Endothelial cell (in vitro differentiated cells): ENCODE measurements at regions not wholly inside any gene's neighbourhood (a gene's known extent, or its start where the extent isn't known, plus 50 kb on each side); places are given as distances from the start of the nearest gene placed in this dataset.
"Not testable (repeated sequence)": the region's sequence is repeated elsewhere in the genome, so short reads cannot be mapped to it uniquely, and the experiment has no call there.

Experiments used
- DNase-seq: peaks from one replicate; pipeline ENCODE4 v3.0.0; 2021; ENCODE audit warnings: low spot score
- H3K27ac Mint-ChIP-seq: one replicate; pipeline ENCODE4 v1.8.0; 2021; ENCODE audit warnings: mixed read lengths, inconsistent platforms; ENCODE audit not compliant: unreplicated experiment
- H3K27me3 Mint-ChIP-seq: one replicate; pipeline ENCODE4 v1.8.0; 2021; ENCODE audit warnings: mild to moderate bottlenecking, moderate library complexity, mixed read lengths, inconsistent platforms; ENCODE audit not compliant: unreplicated experiment
- H3K36me3 Mint-ChIP-seq: one replicate; pipeline ENCODE4 v1.8.0; 2021; ENCODE audit warnings: mild to moderate bottlenecking, low read depth, mixed read lengths, inconsistent platforms; ENCODE audit not compliant: unreplicated experiment
- H3K4me1 Mint-ChIP-seq: one replicate; pipeline ENCODE4 v1.8.0; 2021; ENCODE audit warnings: mild to moderate bottlenecking, mixed read lengths, inconsistent platforms; ENCODE audit not compliant: unreplicated experiment
- H3K4me3 Mint-ChIP-seq: one replicate; pipeline ENCODE4 v1.8.0; 2021; ENCODE audit warnings: mild to moderate bottlenecking, mixed read lengths, inconsistent platforms; ENCODE audit not compliant: unreplicated experiment
- H3K9me3 Mint-ChIP-seq: one replicate; pipeline ENCODE4 v1.8.0; 2021; ENCODE audit warnings: mixed read lengths, inconsistent platforms; ENCODE audit not compliant: unreplicated experiment
- CTCF ChIP-seq: fragments of 200-600 bp; sonication (generic); IDR thresholded peaks from one replicate; pipeline ENCODE4 v1.5.0; 2021; ENCODE audit warnings: antibody characterized with exemption; ENCODE audit not compliant: unreplicated experiment

GRCh38 chr12:100061814-100062213 lies 77.1 kb upstream of the ANKS1B start:
- no peak for TF ChIP-seq CTCF
- Mint-ChIP-seq H3K9me3 (no peaks in the 10 kb centered on the region), H3K27me3 (no peaks in the 10 kb centered on the region), H3K4me3 (no peak overlapping the region), H3K36me3 (peaks cover 19% of the 10 kb centered on the region), H3K4me1 (no peaks in the 10 kb centered on the region), H3K27ac (no peak overlapping the region)
- DNase-seq: no peak

DNA sequence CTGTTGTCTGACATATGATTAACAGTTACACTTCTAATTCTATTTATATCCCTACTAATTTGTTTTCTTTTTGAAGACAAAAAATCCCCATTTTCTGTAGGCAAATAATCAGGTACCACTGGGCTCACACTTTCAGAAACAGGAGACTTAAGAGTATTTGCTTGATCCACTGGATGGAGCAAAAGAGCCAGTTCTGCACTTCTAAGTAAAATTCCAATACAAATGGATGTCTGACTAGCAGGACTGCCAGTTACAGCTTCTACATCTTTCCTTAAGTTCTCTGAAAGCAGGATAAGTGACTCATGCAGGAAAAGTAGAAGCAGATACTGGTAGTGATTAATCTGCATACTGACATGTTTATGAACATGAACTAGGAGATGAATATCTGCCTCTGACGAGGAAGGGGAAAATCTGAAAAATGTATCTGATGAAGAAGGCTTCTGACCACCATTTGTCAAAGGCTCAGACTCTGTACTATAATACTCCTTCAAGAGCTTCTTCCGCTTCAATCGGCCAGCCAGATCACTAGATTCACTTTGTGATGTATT lies 73.8 kb upstream of the ANKS1B start:
- H3K9me3 Mint-ChIP-seq: no peaks in the 10 kb centered on the region
- H3K27ac Mint-ChIP-seq: no peak overlapping the region
- H3K4me3 Mint-ChIP-seq: no peak overlapping the region
- no peak for DNase-seq
- no peaks in the 10 kb centered on the region for H3K4me1 Mint-ChIP-seq
- H3K27me3 Mint-ChIP-seq: no peaks in the 10 kb centered on the region
- TF ChIP-seq CTCF: no peak
- no peaks in the 10 kb centered on the region for H3K36me3 Mint-ChIP-seq

- H3K36me3 Mint-ChIP-seq, H3K27ac Mint-ChIP-seq: not testable (repeated sequence)
These were observed 61.5 kb upstream of the ANKS1B start for GRCh38 chr12:100046202-100046601.

DNA sequence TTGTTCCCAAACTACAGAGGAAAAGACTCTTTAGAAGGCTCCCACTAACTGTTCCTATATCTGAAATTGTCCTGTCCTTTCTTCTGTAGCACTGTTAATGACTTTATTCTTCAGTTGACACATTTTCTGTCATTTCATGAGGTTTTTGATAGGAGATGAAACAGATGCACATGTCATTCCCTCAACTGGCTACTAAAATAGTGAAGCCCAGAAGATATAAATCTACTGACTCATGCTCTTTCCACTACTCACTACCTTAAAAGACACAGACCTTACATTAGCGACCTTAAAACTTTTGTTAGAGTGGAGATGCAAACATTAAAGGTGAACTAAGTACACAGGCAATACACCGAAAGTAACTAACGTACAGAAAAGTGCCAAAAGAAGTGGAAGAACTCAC lies 59.5 kb upstream of the ANKS1B start:
- Mint-ChIP-seq H3K36me3 (no peaks in the 10 kb centered on the region), H3K27me3 (no peaks in the 10 kb centered on the region), H3K4me1 (peaks cover 22% of the 10 kb centered on the region), H3K4me3 (no peak overlapping the region), H3K27ac (peak overlapping the region; percentile 10), H3K9me3 (no peaks in the 10 kb centered on the region)
- no peak for TF ChIP-seq CTCF
- DNase-seq: no peak

More at GRCh38 chr12:100046202-100046601, 61.5 kb upstream of the ANKS1B start:
- peaks cover 20% of the 10 kb centered on the region for H3K4me1 Mint-ChIP-seq
- not testable (repeated sequence) for H3K9me3 Mint-ChIP-seq, H3K4me3 Mint-ChIP-seq, H3K27me3 Mint-ChIP-seq, DNase-seq

GRCh38 chr12:100043631-100044030 lies 58.9 kb upstream of the ANKS1B start:
- no peak for TF ChIP-seq CTCF
- no peaks in the 10 kb centered on the region for H3K27me3 Mint-ChIP-seq

More at GRCh38 chr12:100043631-100044030, 58.9 kb upstream of the ANKS1B start:
- Mint-ChIP-seq H3K9me3 (no peaks in the 10 kb centered on the region), H3K36me3 (no peaks in the 10 kb centered on the region), H3K27ac (no peak overlapping the region), H3K4me1 (peaks cover 22% of the 10 kb centered on the region), H3K4me3 (no peak overlapping the region)
- DNase-seq: no peak
